SK-N-SH (cell line): ENCODE measurements at regions not wholly inside any gene's neighbourhood (a gene's known extent, or its start where the extent isn't known, plus 50 kb on each side); places are given as distances from the start of the nearest gene placed in this dataset.

ENCODE experiments used
- EP300 ChIP-seq, 2 experiments: IDR thresholded peaks; 2 replicates each; pipeline versions ENCODE4 v1.4.0 to v1.6.1; 2012; ENCODE audit warnings: borderline replicate concordance in 1 of 2, low read depth in 1 of 2, low read length in 1 of 2
- GATA2 ChIP-seq: sonication (generic); formaldehyde crosslinking; IDR thresholded peaks from 2 replicates; pipeline ENCODE4 v1.5.0; 2020; ENCODE audit warnings: mild to moderate bottlenecking, missing genetic modification reagents
- JUND ChIP-seq: IDR thresholded peaks from 2 replicates; pipeline ENCODE4 v1.4.0; 2012
- NRF1 ChIP-seq: IDR thresholded peaks from 2 replicates; pipeline ENCODE4 v1.6.1; 2012; ENCODE audit warnings: low read depth, mild to moderate bottlenecking, low read length
- POLR2AphosphoS5 ChIP-seq: IDR thresholded peaks from 2 replicates; pipeline ENCODE4 v1.6.1; 2012; ENCODE audit warnings: low read depth, low read length
- RFX5 ChIP-seq: IDR thresholded peaks from 2 replicates; pipeline ENCODE4 v1.6.1; 2012; ENCODE audit warnings: mild to moderate bottlenecking, improper control_type of control experiment, low read length
- USF2 ChIP-seq: fragments of 150-350 bp; IDR thresholded peaks from 2 replicates; pipeline ENCODE4 v1.6.1; 2017; ENCODE audit warnings: antibody characterized with exemption, low read length, low read depth, borderline replicate concordance
- TF ChIP-seq, protein P1 (sequence below): fragments of 200-600 bp; sonication (generic); IDR thresholded peaks from 2 replicates; pipeline ENCODE4 v1.6.1; 2017; ENCODE audit warnings: antibody characterized with exemption, mild to moderate bottlenecking, moderate library complexity
- TF ChIP-seq, protein P2 (sequence below): IDR thresholded peaks from 2 replicates; pipeline ENCODE4 v1.6.1; 2012; ENCODE audit warnings: mild to moderate bottlenecking, low read depth, low read length, moderate library complexity

- TF ChIP-seq NRF1: no peak
- no peak for TF ChIP-seq EP300 (IDR thresholded peaks at IDR 0.05; ENCODE audit: borderline replicate concordance in 1 of 2, low read depth in 1 of 2, low read length in 1 of 2)
- no peak for TF ChIP-seq USF2
- TF ChIP-seq, protein P1, sequence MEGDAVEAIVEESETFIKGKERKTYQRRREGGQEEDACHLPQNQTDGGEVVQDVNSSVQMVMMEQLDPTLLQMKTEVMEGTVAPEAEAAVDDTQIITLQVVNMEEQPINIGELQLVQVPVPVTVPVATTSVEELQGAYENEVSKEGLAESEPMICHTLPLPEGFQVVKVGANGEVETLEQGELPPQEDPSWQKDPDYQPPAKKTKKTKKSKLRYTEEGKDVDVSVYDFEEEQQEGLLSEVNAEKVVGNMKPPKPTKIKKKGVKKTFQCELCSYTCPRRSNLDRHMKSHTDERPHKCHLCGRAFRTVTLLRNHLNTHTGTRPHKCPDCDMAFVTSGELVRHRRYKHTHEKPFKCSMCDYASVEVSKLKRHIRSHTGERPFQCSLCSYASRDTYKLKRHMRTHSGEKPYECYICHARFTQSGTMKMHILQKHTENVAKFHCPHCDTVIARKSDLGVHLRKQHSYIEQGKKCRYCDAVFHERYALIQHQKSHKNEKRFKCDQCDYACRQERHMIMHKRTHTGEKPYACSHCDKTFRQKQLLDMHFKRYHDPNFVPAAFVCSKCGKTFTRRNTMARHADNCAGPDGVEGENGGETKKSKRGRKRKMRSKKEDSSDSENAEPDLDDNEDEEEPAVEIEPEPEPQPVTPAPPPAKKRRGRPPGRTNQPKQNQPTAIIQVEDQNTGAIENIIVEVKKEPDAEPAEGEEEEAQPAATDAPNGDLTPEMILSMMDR: no peak
- TF ChIP-seq, protein P2, sequence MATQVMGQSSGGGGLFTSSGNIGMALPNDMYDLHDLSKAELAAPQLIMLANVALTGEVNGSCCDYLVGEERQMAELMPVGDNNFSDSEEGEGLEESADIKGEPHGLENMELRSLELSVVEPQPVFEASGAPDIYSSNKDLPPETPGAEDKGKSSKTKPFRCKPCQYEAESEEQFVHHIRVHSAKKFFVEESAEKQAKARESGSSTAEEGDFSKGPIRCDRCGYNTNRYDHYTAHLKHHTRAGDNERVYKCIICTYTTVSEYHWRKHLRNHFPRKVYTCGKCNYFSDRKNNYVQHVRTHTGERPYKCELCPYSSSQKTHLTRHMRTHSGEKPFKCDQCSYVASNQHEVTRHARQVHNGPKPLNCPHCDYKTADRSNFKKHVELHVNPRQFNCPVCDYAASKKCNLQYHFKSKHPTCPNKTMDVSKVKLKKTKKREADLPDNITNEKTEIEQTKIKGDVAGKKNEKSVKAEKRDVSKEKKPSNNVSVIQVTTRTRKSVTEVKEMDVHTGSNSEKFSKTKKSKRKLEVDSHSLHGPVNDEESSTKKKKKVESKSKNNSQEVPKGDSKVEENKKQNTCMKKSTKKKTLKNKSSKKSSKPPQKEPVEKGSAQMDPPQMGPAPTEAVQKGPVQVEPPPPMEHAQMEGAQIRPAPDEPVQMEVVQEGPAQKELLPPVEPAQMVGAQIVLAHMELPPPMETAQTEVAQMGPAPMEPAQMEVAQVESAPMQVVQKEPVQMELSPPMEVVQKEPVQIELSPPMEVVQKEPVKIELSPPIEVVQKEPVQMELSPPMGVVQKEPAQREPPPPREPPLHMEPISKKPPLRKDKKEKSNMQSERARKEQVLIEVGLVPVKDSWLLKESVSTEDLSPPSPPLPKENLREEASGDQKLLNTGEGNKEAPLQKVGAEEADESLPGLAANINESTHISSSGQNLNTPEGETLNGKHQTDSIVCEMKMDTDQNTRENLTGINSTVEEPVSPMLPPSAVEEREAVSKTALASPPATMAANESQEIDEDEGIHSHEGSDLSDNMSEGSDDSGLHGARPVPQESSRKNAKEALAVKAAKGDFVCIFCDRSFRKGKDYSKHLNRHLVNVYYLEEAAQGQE: no peak
- no peak for TF ChIP-seq JUND
- TF ChIP-seq RFX5: no peak
- no peak for TF ChIP-seq GATA2 (CRISPR knock-in tag)
- no peak for TF ChIP-seq POLR2AphosphoS5
Measured at GRCh38 chr3:30355622-30356021, 250.8 kb upstream of the TGFBR2 start.
